ENCODE measurements at regions not wholly inside any gene's neighbourhood (a gene's known extent, or its start where the extent isn't known, plus 50 kb on each side); places are given as distances from the start of the nearest gene placed in this dataset.

DNA sequence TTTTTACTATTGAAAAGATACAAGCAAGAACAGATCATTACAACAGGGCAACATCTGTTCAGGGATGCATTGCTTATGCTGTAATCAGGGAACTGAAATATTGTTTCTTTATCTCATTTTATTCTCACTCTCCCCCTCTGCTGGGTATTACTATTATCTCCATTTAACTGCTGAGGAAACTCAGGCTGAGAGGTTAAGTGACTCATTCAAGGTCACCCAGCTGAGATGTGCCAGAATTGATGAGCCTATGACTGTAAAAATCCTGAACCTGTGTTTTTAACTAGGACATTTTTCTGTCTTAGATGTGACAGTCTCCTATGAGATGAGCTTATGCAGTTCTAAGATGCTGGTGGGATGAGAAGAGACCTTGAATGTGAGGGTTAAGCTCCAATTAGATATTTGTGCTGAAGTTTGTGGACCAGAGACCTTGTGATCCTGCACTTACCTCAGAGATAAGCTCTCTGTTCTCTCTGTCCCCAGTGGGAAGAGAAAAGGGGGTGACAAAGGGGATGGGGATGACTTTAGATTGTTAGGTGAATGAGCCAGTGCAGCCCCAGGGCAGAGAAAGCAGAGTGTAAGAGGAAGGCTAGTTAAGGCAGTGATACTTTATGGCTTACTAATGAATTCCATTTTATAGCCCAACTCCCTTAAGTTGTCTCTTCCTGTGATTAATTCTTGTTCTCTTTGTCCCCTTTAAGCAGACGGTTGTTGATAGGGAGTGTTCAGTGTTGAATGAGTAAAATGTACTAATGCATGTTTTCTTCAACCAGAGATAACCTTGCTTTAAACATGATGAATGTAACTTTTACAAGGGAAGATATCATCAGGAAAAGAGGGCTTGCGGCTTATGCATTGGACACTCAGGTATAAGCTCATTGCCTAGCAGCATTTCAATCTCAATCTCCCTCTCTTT lies 111.4 kb downstream of the HLX start:
- H3K27ac ChIP-seq, result no peak overlapping the region
- H3K4me3 ChIP-seq, result no peak overlapping the region
- 53 to 67% methylated on average over 2 of the region's 2 CpGs for WGBS, 2 donors
- H3K9me3 ChIP-seq, result no peaks in the 10 kb centered on the region
- no peak for DNase-seq
- H3K27me3 ChIP-seq, result no peaks in the 10 kb centered on the region
- intact Hi-C loops (cut with DNase I; ENCODE audit: low total_unique reads), result no loop called here
- peaks cover 8% of the 10 kb centered on the region for H3K4me1 ChIP-seq
- no peaks in the 10 kb centered on the region for H3K36me3 ChIP-seq (ENCODE audit: low read depth, missing control alignments)
- no peak for TF ChIP-seq POLR2A (IDR thresholded peaks at IDR 0.05)
- TF ChIP-seq, protein P1, sequence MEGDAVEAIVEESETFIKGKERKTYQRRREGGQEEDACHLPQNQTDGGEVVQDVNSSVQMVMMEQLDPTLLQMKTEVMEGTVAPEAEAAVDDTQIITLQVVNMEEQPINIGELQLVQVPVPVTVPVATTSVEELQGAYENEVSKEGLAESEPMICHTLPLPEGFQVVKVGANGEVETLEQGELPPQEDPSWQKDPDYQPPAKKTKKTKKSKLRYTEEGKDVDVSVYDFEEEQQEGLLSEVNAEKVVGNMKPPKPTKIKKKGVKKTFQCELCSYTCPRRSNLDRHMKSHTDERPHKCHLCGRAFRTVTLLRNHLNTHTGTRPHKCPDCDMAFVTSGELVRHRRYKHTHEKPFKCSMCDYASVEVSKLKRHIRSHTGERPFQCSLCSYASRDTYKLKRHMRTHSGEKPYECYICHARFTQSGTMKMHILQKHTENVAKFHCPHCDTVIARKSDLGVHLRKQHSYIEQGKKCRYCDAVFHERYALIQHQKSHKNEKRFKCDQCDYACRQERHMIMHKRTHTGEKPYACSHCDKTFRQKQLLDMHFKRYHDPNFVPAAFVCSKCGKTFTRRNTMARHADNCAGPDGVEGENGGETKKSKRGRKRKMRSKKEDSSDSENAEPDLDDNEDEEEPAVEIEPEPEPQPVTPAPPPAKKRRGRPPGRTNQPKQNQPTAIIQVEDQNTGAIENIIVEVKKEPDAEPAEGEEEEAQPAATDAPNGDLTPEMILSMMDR (IDR thresholded peaks at IDR 0.05), result no peak

DNA sequence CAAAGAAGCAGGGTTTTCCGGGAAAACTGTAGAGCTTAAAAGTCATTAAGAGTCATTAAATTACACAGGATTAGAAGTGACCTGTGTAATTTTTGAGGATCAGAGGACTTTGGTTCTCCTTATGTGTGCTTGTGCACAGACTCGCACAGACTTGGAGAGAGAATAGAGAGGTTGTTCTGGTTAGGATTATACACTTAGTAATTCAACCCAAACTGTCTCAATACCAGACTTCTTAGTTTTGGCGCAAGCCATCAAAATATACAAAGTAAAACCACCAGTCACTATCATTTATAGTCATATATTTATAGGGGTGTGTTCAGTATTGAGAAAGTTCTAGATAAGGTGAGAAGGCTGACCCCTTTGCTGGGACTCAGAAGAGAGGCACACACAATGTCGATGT lies 112.3 kb downstream of the HLX start:
- Histone ChIP-seq H3K9me3 (no peaks in the 10 kb centered on the region), H3K27ac (no peak overlapping the region), H3K36me3 (ENCODE audit: low read depth, missing control alignments) (no peaks in the 10 kb centered on the region), H3K27me3 (no peaks in the 10 kb centered on the region), H3K4me3 (no peak overlapping the region), H3K4me1 (peaks cover 8% of the 10 kb centered on the region)
- DNase-seq, result no peak
- 54 to 57% methylated on average over 4 of the region's 4 CpGs for WGBS, 2 donors
- intact Hi-C loops (cut with DNase I; ENCODE audit: low total_unique reads), result no loop called here
- TF ChIP-seq POLR2A (IDR thresholded peaks at IDR 0.05), result no peak
- TF ChIP-seq, protein P1 (IDR thresholded peaks at IDR 0.05), result no peak

DNA sequence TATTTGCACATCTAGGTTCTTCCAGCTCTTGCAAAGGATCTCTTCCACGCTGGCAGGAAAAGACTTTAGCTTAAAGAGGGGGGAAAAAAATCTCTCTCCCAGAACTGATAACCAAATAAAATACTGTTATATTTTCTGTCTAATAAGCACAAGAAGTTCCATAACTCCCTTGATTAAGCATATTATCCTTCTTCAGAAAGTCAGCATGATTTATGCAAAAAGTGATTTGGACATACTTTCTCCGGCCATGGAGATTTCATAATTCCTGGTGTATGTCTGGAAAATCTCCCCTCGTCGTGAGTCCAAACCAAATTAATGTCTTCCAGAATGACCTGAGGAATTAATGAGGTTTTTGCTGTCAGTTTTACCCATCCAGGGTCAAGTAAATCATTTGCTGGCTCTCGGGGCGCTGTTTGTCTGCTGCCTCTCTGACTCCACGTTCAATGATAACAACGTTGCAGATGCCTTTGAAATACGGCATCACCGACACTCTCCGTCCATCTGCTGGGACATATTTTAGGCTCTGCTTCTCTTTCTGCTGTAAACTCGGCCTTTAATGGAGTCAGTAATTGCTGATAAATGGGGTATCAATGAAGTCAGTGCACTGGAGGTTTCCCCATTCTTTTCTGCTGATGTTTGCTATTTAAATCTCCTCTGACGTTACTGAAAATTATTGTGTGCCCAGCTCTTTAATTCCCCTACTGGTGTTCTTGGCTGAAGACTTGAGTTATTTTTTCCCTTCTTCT lies 112.9 kb downstream of the HLX start:
- H3K4me1 ChIP-seq, result peaks cover 8% of the 10 kb centered on the region
- TF ChIP-seq, protein P1 (IDR thresholded peaks at IDR 0.05), result no peak
- no peak for TF ChIP-seq POLR2A (IDR thresholded peaks at IDR 0.05)
- peak; percentile 28 for DNase-seq
- H3K36me3 ChIP-seq (ENCODE audit: low read depth, missing control alignments), result no peaks in the 10 kb centered on the region
- no peak overlapping the region for H3K4me3 ChIP-seq
- H3K27ac ChIP-seq, result no peak overlapping the region
- H3K27me3 ChIP-seq, result no peaks in the 10 kb centered on the region
- no peaks in the 10 kb centered on the region for H3K9me3 ChIP-seq
- WGBS, 2 donors, result 30 to 43% methylated on average over 13 of the region's 13 CpGs
- intact Hi-C loops (cut with DNase I; ENCODE audit: low total_unique reads), result no loop called here

DNA sequence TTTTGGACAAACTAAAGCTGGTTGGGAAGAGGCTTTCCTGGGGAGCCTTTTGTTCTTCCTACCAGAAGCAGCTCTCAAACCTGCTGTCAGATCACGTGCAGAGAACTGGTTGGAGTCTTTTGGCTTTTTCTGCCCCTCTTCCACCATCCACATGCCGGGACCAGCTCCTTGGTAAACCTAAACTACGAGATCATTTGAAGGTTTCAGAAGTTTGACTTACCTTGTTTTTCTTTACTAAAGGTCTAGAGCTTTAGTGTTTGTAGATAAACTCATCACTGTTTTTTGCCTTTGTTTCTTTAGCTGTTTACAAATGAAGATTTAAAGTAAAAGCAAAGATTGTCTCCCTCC lies 113.4 kb downstream of the HLX start:
- Histone ChIP-seq H3K27ac (no peak overlapping the region), H3K4me1 (peaks cover 8% of the 10 kb centered on the region), H3K36me3 (ENCODE audit: low read depth, missing control alignments) (no peaks in the 10 kb centered on the region), H3K4me3 (no peak overlapping the region), H3K27me3 (no peaks in the 10 kb centered on the region), H3K9me3 (no peaks in the 10 kb centered on the region)
- intact Hi-C loops (cut with DNase I; ENCODE audit: low total_unique reads), result no loop called here
- DNase-seq, result no peak
- no peak for TF ChIP-seq POLR2A (IDR thresholded peaks at IDR 0.05)
- TF ChIP-seq, protein P1 (IDR thresholded peaks at IDR 0.05), result no peak
- 40 to 46% methylated on average over 3 of the region's 3 CpGs for WGBS, 2 donors

All from testis (tissue), 2 donors.